ENCODE measurements at regions not wholly inside any gene's neighbourhood (a gene's known extent, or its start where the extent isn't known, plus 50 kb on each side); places are given as distances from the start of the nearest gene placed in this dataset.

GRCh38 chr2:106041150-106041549 lies 153.0 kb downstream of the UXS1 start:
- DNase-seq (ENCODE audit: low read depth) = no peak

DNA sequence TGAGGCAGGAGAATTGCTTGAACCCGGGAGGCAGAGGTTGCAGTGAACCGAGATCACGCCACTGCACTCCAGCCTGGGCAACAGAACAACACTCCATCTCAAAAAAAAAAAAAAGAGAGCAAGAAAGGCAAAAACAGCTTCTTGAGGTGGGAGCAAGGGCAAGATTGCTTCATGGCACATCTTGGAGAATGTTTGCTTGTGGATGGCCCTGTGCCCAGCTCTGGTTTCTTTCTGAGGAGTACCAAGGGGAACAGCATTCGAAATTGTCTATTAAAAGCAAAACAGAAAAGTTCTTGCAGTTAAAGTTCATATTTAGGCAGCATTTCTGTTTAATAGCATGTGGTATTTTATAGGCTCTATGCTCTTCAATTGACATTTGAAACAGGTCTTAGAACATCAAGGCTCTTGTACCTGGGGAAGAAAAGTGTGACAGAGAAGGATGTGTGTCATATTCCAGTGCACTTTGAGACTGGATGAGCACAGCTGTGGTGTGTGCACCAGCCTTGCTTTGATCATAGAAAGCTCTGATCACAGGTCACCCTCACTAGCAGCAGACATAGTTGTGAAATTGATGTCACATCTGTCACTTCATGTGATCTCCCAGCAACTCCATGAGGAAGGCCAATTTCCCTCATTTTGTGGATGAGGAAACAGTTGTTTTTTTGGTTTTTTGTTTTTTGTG lies 154.3 kb downstream of the UXS1 start:
- no peak for DNase-seq (ENCODE audit: low read depth)

GRCh38 chr2:106038601-106039375 lies 155.3 kb downstream of the UXS1 start:
- DNase-seq (ENCODE audit: low read depth) = no peak

GRCh38 chr2:106037932-106038331 lies 156.2 kb downstream of the UXS1 start:
- no peak for DNase-seq (ENCODE audit: low read depth)

DNA sequence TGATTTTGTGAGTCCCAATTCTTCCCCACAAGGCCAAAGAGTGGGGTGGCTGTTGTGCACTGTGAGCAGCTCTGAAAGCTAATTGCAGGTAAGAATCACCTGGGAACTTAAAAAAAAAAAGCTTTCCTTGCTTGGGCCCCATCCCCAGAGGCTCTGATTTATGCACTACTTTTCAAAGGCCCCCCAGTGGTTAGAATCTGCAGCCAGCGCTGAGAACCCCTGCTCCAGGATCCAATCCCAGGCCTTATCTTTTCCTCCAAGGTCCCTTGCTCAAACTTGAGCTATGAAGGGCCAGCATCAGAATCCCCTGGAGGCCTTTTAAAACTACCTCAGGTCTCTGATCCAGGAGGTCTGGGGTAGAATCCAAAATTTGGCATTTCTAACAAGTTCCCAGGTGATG lies 156.8 kb downstream of the UXS1 start:
- no peak for DNase-seq (ENCODE audit: low read depth)

- DNase-seq (ENCODE audit: low read depth) = no peak
Observed at GRCh38 chr2:106034325-106034724, 159.8 kb downstream of the UXS1 start.

GRCh38 chr2:106032676-106033075 lies 161.4 kb downstream of the UXS1 start:
- DNase-seq (ENCODE audit: low read depth) = no peak

- peak; percentile 6 for DNase-seq (ENCODE audit: low read depth)
Observed at GRCh38 chr2:106030287-106031268, 163.5 kb downstream of the UXS1 start.

- no peak for DNase-seq (ENCODE audit: low read depth)
Observed at GRCh38 chr2:106028192-106028591, 165.9 kb downstream of the UXS1 start.

DNA sequence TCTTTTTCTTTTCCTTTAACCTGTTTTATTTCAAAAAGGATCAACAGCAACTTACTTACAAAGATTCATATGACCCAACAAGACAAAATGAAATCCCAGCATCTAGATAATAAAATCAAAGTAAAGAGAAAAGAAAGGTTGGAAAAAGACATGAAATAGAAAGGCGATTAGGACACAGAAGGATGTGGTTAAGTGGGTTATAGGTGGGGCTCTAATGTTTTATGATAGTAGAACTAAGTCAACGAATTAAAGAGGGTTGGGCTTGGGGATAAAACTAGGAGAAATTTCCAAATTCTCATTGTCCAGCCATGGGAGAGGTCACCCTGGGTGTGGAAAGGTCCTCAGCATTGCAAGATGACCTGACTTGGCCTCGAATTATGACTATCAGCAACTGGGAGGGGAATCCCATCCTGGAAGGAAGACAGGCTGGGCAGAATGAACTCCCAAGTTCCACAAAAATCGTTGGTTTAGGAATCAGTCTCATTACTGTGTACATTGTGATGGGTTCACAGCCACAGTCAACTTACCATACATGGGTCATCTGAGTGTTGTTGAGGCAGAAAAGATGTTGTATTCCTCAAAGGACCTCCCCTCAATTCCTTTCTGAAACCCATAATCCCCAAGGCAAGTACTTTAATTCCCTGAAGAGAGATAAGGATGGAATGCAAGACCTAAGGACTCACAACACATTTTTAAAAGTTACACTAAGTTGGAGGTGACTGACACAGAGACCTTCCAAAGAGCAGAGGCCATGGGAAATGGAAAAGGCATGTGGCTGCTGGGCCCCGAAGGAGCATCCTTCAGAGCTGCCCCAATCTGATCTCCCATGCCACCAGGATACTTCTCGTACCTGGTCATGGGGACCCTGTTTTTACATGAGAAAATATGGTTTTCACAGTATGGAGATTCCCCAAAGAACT lies 167.6 kb downstream of the UXS1 start:
- no peak for DNase-seq (ENCODE audit: low read depth)

- DNase-seq (ENCODE audit: low read depth) = no peak
Observed at GRCh38 chr2:106025796-106026195, 168.3 kb downstream of the UXS1 start.

DNA sequence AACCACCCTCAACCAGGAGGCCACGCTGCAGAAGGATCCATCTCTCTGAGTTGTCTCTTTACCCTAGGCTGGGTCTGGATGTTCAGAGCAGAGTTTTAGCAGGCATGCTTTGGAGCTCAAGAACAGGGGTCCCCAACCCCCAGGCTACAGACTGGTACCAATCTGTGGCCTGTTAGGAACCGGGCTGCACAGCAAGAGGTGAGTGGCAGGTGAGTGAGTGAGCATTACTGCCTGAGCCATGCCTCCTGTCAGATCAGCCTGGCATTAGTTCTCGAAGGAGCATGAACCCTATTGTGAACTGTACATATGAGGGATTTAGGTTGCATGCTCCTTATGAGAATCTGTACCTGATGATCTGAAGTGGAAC lies 172.5 kb downstream of the UXS1 start:
- no peak for DNase-seq (ENCODE audit: low read depth)

- DNase-seq (ENCODE audit: low read depth) = no peak
Observed at GRCh38 chr2:106020821-106021661, 173.1 kb downstream of the UXS1 start.

DNA sequence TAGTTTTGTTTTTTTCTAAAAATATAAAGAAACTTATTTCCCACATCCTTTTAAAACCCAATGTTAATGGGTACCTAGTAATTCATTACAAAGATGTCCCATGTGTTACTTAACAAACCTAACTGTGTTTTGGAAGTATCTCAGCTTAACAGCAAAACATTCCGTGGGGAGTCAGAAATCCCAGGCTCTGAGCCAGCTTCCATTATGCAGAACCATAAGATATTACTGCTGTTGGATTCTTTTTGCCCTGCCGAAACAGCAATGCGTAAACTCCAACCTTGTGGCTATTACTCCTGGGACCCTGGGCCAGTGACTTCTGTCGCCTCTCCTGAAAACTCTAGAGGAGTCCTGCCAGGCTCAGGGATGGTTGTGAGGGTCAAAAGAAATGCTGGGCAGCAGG lies 174.1 kb downstream of the UXS1 start:
- no peak for DNase-seq (ENCODE audit: low read depth)

- no peak for DNase-seq (ENCODE audit: low read depth)
Observed at GRCh38 chr2:106018141-106018540, 176.0 kb downstream of the UXS1 start.

- DNase-seq (ENCODE audit: low read depth) = no peak
Observed at GRCh38 chr2:106012591-106013347, 181.3 kb downstream of the UXS1 start.

GRCh38 chr2:106012001-106012590 lies 182.0 kb downstream of the UXS1 start:
- no peak for DNase-seq (ENCODE audit: low read depth)

GRCh38 chr2:106011380-106011779 lies 182.7 kb downstream of the UXS1 start:
- no peak for DNase-seq (ENCODE audit: low read depth)

DNA sequence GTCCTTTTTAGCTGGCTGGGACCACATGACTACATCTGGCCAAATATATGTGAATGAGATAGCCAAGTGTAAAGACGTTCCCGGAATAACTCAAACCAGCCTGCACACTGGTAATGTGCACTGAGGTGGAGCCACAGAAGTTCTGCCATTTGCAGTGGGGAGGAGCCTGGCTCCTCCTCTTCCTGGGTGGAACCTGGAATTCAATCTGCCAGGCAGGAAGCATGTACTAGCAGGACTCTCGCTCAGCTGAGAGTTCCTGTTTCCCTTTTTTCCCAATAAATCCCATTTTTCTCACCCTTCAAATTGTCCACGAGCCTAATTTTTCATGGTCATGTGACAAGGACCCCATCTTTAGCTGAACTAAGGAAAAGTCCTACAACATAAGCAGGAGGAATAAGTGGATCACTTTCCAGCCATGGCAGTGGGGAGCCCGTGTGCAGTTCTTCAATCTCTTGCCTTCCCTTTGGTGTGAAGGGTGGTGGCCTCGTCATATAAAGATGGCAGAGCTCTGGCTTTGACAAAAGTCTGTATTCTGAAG lies 183.2 kb downstream of the UXS1 start:
- DNase-seq (ENCODE audit: low read depth) = no peak
